Thoracic aorta (tissue), 2 donors: ENCODE measurements at regions not wholly inside any gene's neighbourhood (a gene's known extent, or its start where the extent isn't known, plus 50 kb on each side); places are given as distances from the start of the nearest gene placed in this dataset.

Source experiments
- ATAC-seq: fragments of 150-250 bp; one replicate; pipeline ENCODE4 v1.8.0; 2017; ENCODE audit warnings: low read depth; ENCODE audit not compliant: insufficient number of reproducible peaks, low FRiP score
- DNase-seq: peaks from one replicate; pipeline ENCODE4 v3.0.0-alpha.2; 2020; ENCODE audit warnings: low spot score
- H3K27ac ChIP-seq, 2 donors: fragments of 200-600 bp; sonication (generic); 1 replicate in 1 of 2; 2 replicates in 1 of 2; pipeline ENCODE4 v1.5.1; 2016; ENCODE audit warnings: mild to moderate bottlenecking in 2 of 2, moderate library complexity in 2 of 2
- H3K27me3 ChIP-seq: fragments of 200-600 bp; sonication (generic); replicated peaks from 2 replicates; pipeline ENCODE4 v1.6.0; 2016; ENCODE audit warnings: mild to moderate bottlenecking; ENCODE audit not compliant: insufficient read depth
- H3K36me3 ChIP-seq: fragments of 200-600 bp; sonication (generic); one replicate; pipeline ENCODE4 v1.5.1; 2016
- H3K4me1 ChIP-seq, 2 donors: fragments of 200-600 bp; sonication (generic); 1 replicate in 1 of 2; 2 replicates in 1 of 2; pipeline versions ENCODE4 v1.5.1 to v1.6.0; 2016; ENCODE audit warnings: low read depth in 2 of 2, mild to moderate bottlenecking in 1 of 2; ENCODE audit not compliant: control insufficient read depth in 1 of 2
- H3K4me3 ChIP-seq: fragments of 200-600 bp; sonication (generic); 2 replicates; pipeline ENCODE4 v1.5.1; 2016; ENCODE audit warnings: mild to moderate bottlenecking
- H3K9me3 ChIP-seq: fragments of 200-600 bp; sonication (generic); 2 replicates; pipeline ENCODE4 v1.5.1; 2016
- TF ChIP-seq, protein P1 (sequence below): fragments of 200-600 bp; sonication (generic); IDR thresholded peaks from one replicate; pipeline ENCODE4 v1.5.1; 2019; ENCODE audit warnings: antibody characterized with exemption

DNA sequence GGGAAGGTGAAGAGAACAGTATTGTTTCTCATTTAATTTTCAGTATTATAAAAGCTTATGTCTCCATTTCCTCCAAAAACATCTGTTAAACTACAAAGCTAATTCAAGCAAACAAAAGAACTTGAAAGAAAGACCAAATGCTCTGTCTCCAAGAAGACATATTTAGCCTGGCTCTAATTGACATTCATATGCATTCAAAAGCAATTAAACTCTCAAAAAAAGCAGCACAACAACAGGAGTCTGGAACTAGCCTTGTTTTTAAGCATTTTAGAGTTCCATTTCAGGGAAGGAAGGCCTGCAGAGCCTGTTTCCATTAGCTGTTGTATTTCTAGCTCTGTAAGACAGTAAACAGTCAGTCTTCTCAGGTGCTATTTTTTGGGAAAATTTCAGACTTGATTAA is 447.9 kb downstream of the TDRD15 start:
- TF ChIP-seq, protein P1, sequence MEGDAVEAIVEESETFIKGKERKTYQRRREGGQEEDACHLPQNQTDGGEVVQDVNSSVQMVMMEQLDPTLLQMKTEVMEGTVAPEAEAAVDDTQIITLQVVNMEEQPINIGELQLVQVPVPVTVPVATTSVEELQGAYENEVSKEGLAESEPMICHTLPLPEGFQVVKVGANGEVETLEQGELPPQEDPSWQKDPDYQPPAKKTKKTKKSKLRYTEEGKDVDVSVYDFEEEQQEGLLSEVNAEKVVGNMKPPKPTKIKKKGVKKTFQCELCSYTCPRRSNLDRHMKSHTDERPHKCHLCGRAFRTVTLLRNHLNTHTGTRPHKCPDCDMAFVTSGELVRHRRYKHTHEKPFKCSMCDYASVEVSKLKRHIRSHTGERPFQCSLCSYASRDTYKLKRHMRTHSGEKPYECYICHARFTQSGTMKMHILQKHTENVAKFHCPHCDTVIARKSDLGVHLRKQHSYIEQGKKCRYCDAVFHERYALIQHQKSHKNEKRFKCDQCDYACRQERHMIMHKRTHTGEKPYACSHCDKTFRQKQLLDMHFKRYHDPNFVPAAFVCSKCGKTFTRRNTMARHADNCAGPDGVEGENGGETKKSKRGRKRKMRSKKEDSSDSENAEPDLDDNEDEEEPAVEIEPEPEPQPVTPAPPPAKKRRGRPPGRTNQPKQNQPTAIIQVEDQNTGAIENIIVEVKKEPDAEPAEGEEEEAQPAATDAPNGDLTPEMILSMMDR: no peak
- no peaks in the 10 kb centered on the region for H3K27me3 ChIP-seq
- ATAC-seq (no peak), DNase-seq (no peak)
- no peaks in the 10 kb centered on the region for H3K4me1 ChIP-seq
- no peaks in the 10 kb centered on the region for H3K9me3 ChIP-seq
- H3K27ac ChIP-seq: no peak overlapping the region
- H3K36me3 ChIP-seq: no peaks in the 10 kb centered on the region
- no peak overlapping the region for H3K4me3 ChIP-seq

DNA sequence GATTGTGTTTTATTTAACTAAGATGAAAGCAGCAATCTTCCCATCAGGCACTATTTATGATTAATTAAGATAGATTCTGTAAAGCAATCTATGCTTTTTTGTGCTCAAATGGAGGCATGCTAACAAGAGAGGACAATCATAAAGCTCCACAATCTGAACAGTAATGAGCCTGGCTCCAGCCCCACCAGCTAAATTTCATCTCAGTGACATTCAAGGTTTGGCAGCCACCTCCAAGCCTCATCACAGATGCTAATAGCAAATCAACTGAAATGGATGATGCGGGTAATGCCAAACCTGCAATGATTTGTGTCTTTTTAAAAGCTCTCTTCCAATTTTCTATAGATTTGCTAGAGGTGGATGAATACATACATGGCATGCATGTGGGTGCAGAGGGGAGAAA is 456.6 kb downstream of the TDRD15 start:
- DNase-seq (no peak), ATAC-seq (no peak)
- no peaks in the 10 kb centered on the region for H3K27me3 ChIP-seq
- no peak overlapping the region for H3K27ac ChIP-seq
- H3K36me3 ChIP-seq: no peaks in the 10 kb centered on the region
- H3K9me3 ChIP-seq: no peaks in the 10 kb centered on the region
- H3K4me3 ChIP-seq: no peak overlapping the region
- TF ChIP-seq, protein P1: no peak
- no peaks in the 10 kb centered on the region for H3K4me1 ChIP-seq

DNA sequence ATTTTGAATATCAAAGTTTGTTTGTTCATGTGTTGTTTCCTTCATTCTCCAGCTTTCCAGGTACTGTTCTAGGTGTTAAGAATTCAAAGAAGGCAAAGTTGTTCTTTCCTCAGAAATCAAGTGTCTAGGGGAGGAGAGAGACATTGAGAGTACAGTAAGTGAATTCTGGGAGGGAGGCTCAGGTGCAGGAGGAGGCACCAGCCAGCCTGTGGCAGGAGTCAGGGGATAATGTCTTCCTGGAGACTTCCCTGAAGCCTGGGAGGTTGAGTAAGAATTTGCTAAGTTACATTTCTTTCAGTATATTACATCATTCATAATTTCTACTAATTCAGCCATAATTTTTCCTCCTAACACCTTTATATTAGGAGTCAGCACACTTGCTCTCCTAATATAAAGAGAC is 462.1 kb downstream of the TDRD15 start:
- no peak for ATAC-seq
- Histone ChIP-seq H3K4me3 (no peak overlapping the region), H3K4me1 (no peaks in the 10 kb centered on the region), H3K27me3 (no peaks in the 10 kb centered on the region), H3K27ac (no peak overlapping the region), H3K9me3 (no peaks in the 10 kb centered on the region), H3K36me3 (no peaks in the 10 kb centered on the region)
- DNase-seq: no peak
- TF ChIP-seq, protein P1: no peak

DNA sequence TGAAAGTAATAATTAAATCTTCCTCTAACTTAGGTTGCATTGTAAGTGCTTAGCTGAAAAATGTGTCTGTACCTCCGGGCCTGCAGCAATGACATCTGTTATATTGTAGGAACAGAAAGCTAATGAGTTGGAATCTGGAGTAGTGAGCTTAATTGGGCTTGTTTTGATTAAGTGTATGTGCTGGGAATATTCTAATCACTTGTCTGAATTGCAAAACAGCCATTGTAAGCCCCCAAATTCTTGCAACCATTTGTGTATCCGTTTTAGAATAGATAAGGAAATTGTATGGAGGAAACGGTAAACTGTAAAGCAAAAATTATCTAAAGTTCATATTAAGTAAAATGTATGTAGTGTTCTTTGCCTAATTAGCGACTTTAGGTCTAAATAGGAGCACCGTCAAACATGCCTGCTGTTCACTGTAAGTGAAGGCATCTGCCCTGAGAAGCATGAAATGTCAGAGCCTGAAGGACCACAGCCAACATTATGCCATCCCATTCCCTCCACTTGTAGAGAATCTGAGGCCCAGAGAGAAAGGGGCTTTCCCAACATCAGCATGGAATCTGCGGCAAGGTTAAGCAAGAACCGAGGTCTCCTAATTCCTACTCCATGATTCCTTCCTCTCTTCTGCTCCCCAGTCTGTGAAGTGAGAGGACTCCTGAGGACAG is 466.4 kb downstream of the TDRD15 start:
- Histone ChIP-seq H3K27ac (no peak overlapping the region), H3K36me3 (no peaks in the 10 kb centered on the region), H3K9me3 (no peaks in the 10 kb centered on the region), H3K4me3 (no peak overlapping the region), H3K27me3 (no peaks in the 10 kb centered on the region), H3K4me1 (no peaks in the 10 kb centered on the region)
- ATAC-seq (no peak), DNase-seq (no peak)
- TF ChIP-seq, protein P1: no peak

DNA sequence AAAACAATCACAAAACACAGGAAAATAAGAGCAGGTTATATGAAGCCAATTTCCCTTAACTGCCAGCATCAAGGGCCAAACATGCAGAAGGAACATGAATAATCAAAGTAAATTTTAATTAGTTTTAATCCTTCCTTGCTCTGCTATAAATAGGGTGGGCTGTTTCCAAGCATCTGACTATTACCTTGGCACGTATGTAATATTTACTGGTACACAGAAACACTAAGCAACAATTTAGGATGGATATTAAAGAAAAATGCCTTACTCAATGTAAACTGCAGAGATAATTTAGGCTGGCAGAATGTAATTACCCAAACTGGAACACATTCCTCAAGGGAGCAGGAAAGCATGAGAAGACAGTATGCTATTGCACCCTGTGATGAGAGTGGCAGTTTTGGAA is 468.2 kb downstream of the TDRD15 start:
- Histone ChIP-seq H3K36me3 (no peaks in the 10 kb centered on the region), H3K27me3 (no peaks in the 10 kb centered on the region), H3K4me3 (no peak overlapping the region), H3K27ac (no peak overlapping the region), H3K4me1 (no peaks in the 10 kb centered on the region), H3K9me3 (no peaks in the 10 kb centered on the region)
- DNase-seq (no peak), ATAC-seq (no peak)
- TF ChIP-seq, protein P1: no peak
